Stomach (tissue), 8 donors: ENCODE measurements at regions not wholly inside any gene's neighbourhood (a gene's known extent, or its start where the extent isn't known, plus 50 kb on each side); places are given as distances from the start of the nearest gene placed in this dataset.

Source experiments
- DNase-seq, 2 donors: peaks; one replicate each; pipeline versions ENCODE4 v3.0.0 to v3.0.0-alpha.2; 2013 to 2019
- H3K27ac ChIP-seq, 5 donors: fragments of 200-600 bp in 4 of 5; sonication (generic) in 4 of 5; one replicate each; pipeline ENCODE4 v1.5.1; 2013 to 2019; ENCODE audit warnings: mild to moderate bottlenecking in 1 of 5, moderate library complexity in 1 of 5
- H3K27me3 ChIP-seq, 3 donors: fragments of 200-600 bp; sonication (generic); one replicate each; pipeline ENCODE4 v1.5.1; 2017 to 2019; ENCODE audit warnings: mixed run types in 1 of 3
- H3K36me3 ChIP-seq, 4 donors: fragments of 200-600 bp; sonication (generic); 1 replicate in 3 of 4; 2 replicates in 1 of 4; pipeline ENCODE4 v1.5.1; 2016 to 2019
- H3K4me1 ChIP-seq, 4 donors: fragments of 200-600 bp; sonication (generic); one replicate each; pipeline ENCODE4 v1.5.1; 2016 to 2019
- H3K4me3 ChIP-seq, 4 donors: fragments of 200-600 bp; sonication (generic) in 3 of 4; one replicate each; pipeline ENCODE4 v1.5.1; 2016 to 2019; ENCODE audit warnings: mild to moderate bottlenecking in 1 of 4
- H3K9me3 ChIP-seq, 4 donors: fragments of 200-600 bp; sonication (generic); one replicate each; pipeline ENCODE4 v1.5.1; 2016 to 2019
- EP300 ChIP-seq: sonication (generic); formaldehyde crosslinking; IDR thresholded peaks from one replicate; pipeline ENCODE4 v1.6.1; 2017; ENCODE audit warnings: antibody characterized with exemption
- POLR2A ChIP-seq, 4 donors: fragments of 450-650 bp; IDR thresholded peaks; one replicate each; pipeline ENCODE4 v1.6.1; 2016; ENCODE audit warnings: antibody characterized with exemption in 4 of 4, control low read depth in 2 of 4, mild to moderate bottlenecking in 1 of 4, moderate library complexity in 1 of 4
- POLR2AphosphoS5 ChIP-seq, 3 donors: sonication (generic); formaldehyde crosslinking; IDR thresholded peaks; one replicate each; pipeline ENCODE4 v1.6.1; 2016; ENCODE audit warnings: antibody characterized with exemption in 3 of 3
- WGBS, 5 donors: extraction: QIAGEN DNeasy Blood & Tissue Kit in 3 of 5; methylation state at CpG; one replicate each; pipeline versions ENCODE4 v1.1.5 to v1.1.7; 2013 to 2018; 5-methylcytosine and 5-hydroxymethylcytosine counted together
- intact Hi-C: fragments of 100-400 bp; cut with DNase I; formaldehyde crosslinking; loops from one replicate; pipeline ENCODE4 v1.15.1; 2023; ENCODE audit warnings: low total_unique reads
- TF ChIP-seq, protein P1 (sequence below), 7 experiments: fragments of 450-650 bp in 4 of 7; fragments of 200-600 bp in 3 of 7; sonication (generic) in 3 of 7; IDR thresholded peaks; one replicate each; pipeline ENCODE4 v1.5.1; 2016 to 2019; ENCODE audit warnings: antibody characterized with exemption in 7 of 7, control low read depth in 2 of 7, mild to moderate bottlenecking in 1 of 7
- donor health status: healthy with polysubstance abuse.
- donor health status: Bipolar disorder and iron deficiency.
- donor health status: healthy.

DNA sequence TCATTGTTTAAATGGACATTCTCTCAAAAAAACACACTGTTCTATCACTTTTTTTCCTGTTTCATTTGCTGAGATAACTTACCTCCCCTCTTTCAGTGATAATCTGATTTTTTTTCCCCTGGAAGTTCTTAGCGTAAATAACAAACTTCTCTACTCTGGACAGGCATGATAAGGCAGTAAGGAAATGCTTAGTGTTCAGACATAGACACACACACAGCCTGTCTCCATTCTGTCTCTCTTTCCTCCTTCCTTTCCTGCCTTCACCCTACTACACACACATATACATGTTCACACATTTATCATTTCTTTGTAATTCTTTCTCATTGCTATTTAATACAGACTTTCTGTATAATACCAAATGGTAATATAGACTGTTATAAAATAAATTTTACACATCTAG lies 470.8 kb upstream of the ROBO1 start:
- no peak overlapping the region for H3K27ac ChIP-seq
- H3K4me1 ChIP-seq: no peaks in the 10 kb centered on the region
- intact Hi-C loops: no loop called here
- H3K36me3 ChIP-seq: no peaks in the 10 kb centered on the region
- H3K9me3 ChIP-seq: no peaks in the 10 kb centered on the region
- H3K4me3 ChIP-seq: no peak overlapping the region
- H3K27me3 ChIP-seq: no peaks in the 10 kb centered on the region
- DNase-seq: no peak
- 21 to 52% (median 33%) methylated on average over 1 of the region's 1 CpG for WGBS, 5 donors
- TF ChIP-seq, protein P1, sequence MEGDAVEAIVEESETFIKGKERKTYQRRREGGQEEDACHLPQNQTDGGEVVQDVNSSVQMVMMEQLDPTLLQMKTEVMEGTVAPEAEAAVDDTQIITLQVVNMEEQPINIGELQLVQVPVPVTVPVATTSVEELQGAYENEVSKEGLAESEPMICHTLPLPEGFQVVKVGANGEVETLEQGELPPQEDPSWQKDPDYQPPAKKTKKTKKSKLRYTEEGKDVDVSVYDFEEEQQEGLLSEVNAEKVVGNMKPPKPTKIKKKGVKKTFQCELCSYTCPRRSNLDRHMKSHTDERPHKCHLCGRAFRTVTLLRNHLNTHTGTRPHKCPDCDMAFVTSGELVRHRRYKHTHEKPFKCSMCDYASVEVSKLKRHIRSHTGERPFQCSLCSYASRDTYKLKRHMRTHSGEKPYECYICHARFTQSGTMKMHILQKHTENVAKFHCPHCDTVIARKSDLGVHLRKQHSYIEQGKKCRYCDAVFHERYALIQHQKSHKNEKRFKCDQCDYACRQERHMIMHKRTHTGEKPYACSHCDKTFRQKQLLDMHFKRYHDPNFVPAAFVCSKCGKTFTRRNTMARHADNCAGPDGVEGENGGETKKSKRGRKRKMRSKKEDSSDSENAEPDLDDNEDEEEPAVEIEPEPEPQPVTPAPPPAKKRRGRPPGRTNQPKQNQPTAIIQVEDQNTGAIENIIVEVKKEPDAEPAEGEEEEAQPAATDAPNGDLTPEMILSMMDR (IDR thresholded peaks at IDR 0.05): no peak
- no peak for TF ChIP-seq EP300
- no peak for TF ChIP-seq POLR2A (IDR thresholded peaks at IDR 0.05)
- no peak for TF ChIP-seq POLR2AphosphoS5 (IDR thresholded peaks at IDR 0.05)

DNA sequence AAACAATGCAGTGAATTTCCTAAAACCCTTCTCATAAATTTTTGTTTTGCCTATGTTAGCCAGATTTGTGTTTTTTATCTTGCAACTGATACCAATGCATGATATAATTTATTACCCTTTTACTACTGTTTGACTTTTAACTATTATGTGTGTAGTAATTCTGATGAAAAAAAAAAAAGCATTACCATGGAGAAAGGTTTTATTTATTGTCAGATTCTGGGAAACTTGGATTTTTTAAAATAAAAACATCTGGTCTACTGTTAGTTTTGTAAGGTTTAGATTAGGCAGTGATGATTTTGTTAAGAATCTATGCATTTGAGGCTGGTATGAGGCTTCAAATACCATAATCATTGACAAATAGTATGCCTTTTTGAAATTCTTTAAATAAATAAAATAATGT lies 470.4 kb upstream of the ROBO1 start:
- Histone ChIP-seq H3K27ac (no peak overlapping the region), H3K36me3 (no peaks in the 10 kb centered on the region), H3K4me3 (no peak overlapping the region), H3K9me3 (no peaks in the 10 kb centered on the region), H3K4me1 (no peaks in the 10 kb centered on the region), H3K27me3 (no peaks in the 10 kb centered on the region)
- no peak for DNase-seq
- TF ChIP-seq POLR2AphosphoS5 (IDR thresholded peaks at IDR 0.05): no peak
- no peak for TF ChIP-seq POLR2A (IDR thresholded peaks at IDR 0.05)
- TF ChIP-seq, protein P1 (IDR thresholded peaks at IDR 0.05): no peak
- TF ChIP-seq EP300: no peak
- intact Hi-C loops: no loop called here

DNA sequence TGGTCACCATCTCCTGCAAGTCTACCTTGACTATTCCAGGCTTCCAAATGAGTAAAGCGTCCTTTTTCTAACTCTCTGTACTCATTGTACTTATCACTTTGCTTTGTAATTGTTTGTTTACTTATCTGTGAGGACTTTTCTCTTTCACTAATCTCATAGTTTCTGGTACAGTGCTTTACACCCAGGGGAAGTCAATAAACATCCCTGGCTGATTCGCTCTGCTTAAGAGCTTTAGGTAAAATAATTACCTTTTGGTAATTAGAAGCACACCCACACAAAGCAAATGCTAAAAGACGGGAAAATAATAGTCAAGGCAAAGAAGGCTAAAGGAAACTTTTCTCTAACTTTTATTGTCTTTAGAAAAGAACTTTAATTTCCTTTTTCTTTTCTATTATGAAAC lies 466.9 kb upstream of the ROBO1 start:
- WGBS, 5 donors: 31 to 65% (median 42%) methylated on average over 3 of the region's 3 CpGs
- DNase-seq: no peak
- Histone ChIP-seq H3K4me1 (no peaks in the 10 kb centered on the region), H3K27ac (no peak overlapping the region), H3K27me3 (no peaks in the 10 kb centered on the region), H3K4me3 (no peak overlapping the region), H3K36me3 (no peaks in the 10 kb centered on the region), H3K9me3 (no peaks in the 10 kb centered on the region)
- intact Hi-C loops: no loop called here
- TF ChIP-seq, protein P1 (IDR thresholded peaks at IDR 0.05): no peak

DNA sequence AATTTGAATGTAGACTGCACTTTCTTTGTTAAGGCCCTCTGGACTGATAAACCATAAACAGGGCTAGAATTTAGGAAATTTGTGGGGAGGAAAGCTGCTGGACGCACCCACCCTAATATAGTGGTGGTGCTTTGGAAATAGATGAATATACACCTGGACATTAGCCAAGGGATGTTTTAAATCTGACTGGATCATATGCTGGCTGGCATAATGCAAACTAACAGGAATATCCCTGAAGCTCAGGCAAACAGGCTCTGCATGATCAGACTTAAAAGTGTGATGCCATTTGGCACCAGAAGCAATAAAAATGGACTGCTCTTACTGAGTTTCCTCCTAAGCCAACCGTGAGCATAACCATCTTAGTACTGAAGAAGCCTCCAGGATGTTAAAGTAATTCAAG lies 465.8 kb upstream of the ROBO1 start:
- intact Hi-C loops: no loop called here
- H3K36me3 ChIP-seq: no peaks in the 10 kb centered on the region
- WGBS, 5 donors: 74 to 82% (median 76%) methylated on average over 2 of the region's 2 CpGs
- DNase-seq: no peak
- H3K9me3 ChIP-seq: peaks cover 0 to 4% (median 0%) of the 10 kb centered on the region in 4 donors
- H3K4me3 ChIP-seq: no peak overlapping the region
- no peaks in the 10 kb centered on the region for H3K4me1 ChIP-seq
- TF ChIP-seq, protein P1 (IDR thresholded peaks at IDR 0.05): no peak
- TF ChIP-seq POLR2AphosphoS5 (IDR thresholded peaks at IDR 0.05) (no peak), POLR2A (IDR thresholded peaks at IDR 0.05) (no peak), EP300 (no peak)
- H3K27ac ChIP-seq: no peak overlapping the region
- no peaks in the 10 kb centered on the region for H3K27me3 ChIP-seq

DNA sequence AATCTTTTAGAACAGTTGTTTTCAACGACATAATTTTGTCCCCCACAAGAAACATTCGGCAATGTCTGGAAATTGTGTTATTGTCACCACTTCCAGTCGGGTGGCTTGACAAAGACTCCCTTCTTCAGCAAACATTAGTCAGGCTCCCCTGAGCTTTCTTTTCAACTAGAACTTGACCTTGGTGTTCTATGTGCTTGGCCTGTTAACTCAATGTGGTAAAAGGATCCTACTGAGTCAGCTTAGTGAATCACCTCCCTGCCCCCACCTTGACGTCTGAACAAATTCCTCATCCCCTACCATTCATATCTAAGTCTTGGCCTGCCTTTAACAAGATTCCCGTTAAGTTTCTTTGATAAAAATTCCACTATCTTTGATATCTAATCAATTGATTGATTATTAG lies 465.0 kb upstream of the ROBO1 start:
- TF ChIP-seq, protein P1 (IDR thresholded peaks at IDR 0.05): no peak
- TF ChIP-seq POLR2A (IDR thresholded peaks at IDR 0.05): no peak
- no peak for TF ChIP-seq EP300
- TF ChIP-seq POLR2AphosphoS5 (IDR thresholded peaks at IDR 0.05): no peak
- 48 to 68% (median 55%) methylated on average over 5 of the region's 5 CpGs for WGBS, 5 donors
- no peaks in the 10 kb centered on the region for H3K36me3 ChIP-seq
- no peak for DNase-seq
- intact Hi-C loops: no loop called here
- no peaks in the 10 kb centered on the region for H3K27me3 ChIP-seq
- no peaks in the 10 kb centered on the region for H3K4me1 ChIP-seq
- no peak overlapping the region for H3K4me3 ChIP-seq
- H3K9me3 ChIP-seq: peaks cover 0 to 4% (median 0%) of the 10 kb centered on the region in 4 donors
- no peak overlapping the region for H3K27ac ChIP-seq
